Cerebellar nuclear complex (tissue), 1 donor: ENCODE measurements at regions not wholly inside any gene's neighbourhood (a gene's known extent, or its start where the extent isn't known, plus 50 kb on each side); places are given as distances from the start of the nearest gene placed in this dataset.

Experiments
- DNase-seq, 2 experiments: peaks; one replicate each; lab custom pipeline; 2025; lab: John Stamatoyannopoulos, UW

GRCh38 chr6:14806101-14806500 lies 439.8 kb upstream of the JARID2 start:
- no peak for DNase-seq

GRCh38 chr6:14807130-14807529 lies 438.7 kb upstream of the JARID2 start:
- no peak for DNase-seq

GRCh38 chr6:14807971-14808370 lies 437.9 kb upstream of the JARID2 start:
- no peak for DNase-seq

- no peak for DNase-seq
These were observed 435.8 kb upstream of the JARID2 start for GRCh38 chr6:14810021-14810420.

- no peak for DNase-seq
These were observed 434.0 kb upstream of the JARID2 start for GRCh38 chr6:14811775-14812428.

- DNase-seq = no peak
These were observed 431.9 kb upstream of the JARID2 start for GRCh38 chr6:14814016-14814415.

- no peak for DNase-seq
These were observed 429.6 kb upstream of the JARID2 start for GRCh38 chr6:14816116-14816859.

GRCh38 chr6:14817074-14817473 lies 428.8 kb upstream of the JARID2 start:
- no peak for DNase-seq

GRCh38 chr6:14818422-14818884 lies 427.4 kb upstream of the JARID2 start:
- no peak for DNase-seq

GRCh38 chr6:14819001-14819400 lies 426.9 kb upstream of the JARID2 start:
- DNase-seq = no peak

GRCh38 chr6:14819840-14820420 lies 425.9 kb upstream of the JARID2 start:
- DNase-seq = no peak

- DNase-seq = no peak
These were observed 423.8 kb upstream of the JARID2 start for GRCh38 chr6:14822012-14822553.

GRCh38 chr6:14822679-14823078 lies 423.2 kb upstream of the JARID2 start:
- no peak for DNase-seq

- no peak for DNase-seq
These were observed 421.8 kb upstream of the JARID2 start for GRCh38 chr6:14824060-14824459.

GRCh38 chr6:14824484-14825275 lies 421.2 kb upstream of the JARID2 start:
- no peak for DNase-seq

GRCh38 chr6:14826456-14826855 lies 419.4 kb upstream of the JARID2 start:
- DNase-seq = no peak

GRCh38 chr6:14827354-14827753 lies 418.5 kb upstream of the JARID2 start:
- no peak for DNase-seq

- no peak for DNase-seq
These were observed 417.7 kb upstream of the JARID2 start for GRCh38 chr6:14828201-14828611.

GRCh38 chr6:14831070-14831469 lies 414.8 kb upstream of the JARID2 start:
- no peak for DNase-seq

GRCh38 chr6:14831937-14832336 lies 413.9 kb upstream of the JARID2 start:
- DNase-seq = no peak

- no peak for DNase-seq
These were observed 413.4 kb upstream of the JARID2 start for GRCh38 chr6:14832427-14832826.
